ENCODE measurements at regions not wholly inside any gene's neighbourhood (a gene's known extent, or its start where the extent isn't known, plus 50 kb on each side); places are given as distances from the start of the nearest gene placed in this dataset.

DNA sequence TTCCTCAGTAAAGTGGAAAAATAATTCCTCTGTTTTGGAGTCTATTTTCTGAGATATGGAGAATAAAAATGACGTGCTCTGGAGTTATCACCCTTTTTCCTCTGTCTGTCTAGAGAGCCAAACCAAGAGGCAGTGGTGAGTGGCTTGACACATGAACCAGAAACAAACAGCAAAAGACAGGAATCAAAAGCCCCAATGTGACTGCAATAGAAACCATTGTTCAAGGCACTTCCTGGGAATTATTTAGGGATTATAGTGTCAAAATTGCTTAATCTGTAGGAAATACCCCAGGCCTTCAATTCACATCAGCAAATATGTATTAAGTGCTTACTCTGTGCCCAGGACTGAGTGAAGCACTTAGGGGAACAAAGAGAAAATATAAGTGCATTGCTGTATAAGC is 560.4 kb upstream of the JAG1 start:
- TF ChIP-seq, protein P1, sequence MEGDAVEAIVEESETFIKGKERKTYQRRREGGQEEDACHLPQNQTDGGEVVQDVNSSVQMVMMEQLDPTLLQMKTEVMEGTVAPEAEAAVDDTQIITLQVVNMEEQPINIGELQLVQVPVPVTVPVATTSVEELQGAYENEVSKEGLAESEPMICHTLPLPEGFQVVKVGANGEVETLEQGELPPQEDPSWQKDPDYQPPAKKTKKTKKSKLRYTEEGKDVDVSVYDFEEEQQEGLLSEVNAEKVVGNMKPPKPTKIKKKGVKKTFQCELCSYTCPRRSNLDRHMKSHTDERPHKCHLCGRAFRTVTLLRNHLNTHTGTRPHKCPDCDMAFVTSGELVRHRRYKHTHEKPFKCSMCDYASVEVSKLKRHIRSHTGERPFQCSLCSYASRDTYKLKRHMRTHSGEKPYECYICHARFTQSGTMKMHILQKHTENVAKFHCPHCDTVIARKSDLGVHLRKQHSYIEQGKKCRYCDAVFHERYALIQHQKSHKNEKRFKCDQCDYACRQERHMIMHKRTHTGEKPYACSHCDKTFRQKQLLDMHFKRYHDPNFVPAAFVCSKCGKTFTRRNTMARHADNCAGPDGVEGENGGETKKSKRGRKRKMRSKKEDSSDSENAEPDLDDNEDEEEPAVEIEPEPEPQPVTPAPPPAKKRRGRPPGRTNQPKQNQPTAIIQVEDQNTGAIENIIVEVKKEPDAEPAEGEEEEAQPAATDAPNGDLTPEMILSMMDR (conservative IDR thresholded peaks at IDR 0.05; ENCODE audit: low read depth, low read length) = no peak
- no peak overlapping the region for H3K4me3 ChIP-seq (ENCODE audit: low read length)
- peak; percentile 36 for DNase-seq (ENCODE audit: low read depth)

DNA sequence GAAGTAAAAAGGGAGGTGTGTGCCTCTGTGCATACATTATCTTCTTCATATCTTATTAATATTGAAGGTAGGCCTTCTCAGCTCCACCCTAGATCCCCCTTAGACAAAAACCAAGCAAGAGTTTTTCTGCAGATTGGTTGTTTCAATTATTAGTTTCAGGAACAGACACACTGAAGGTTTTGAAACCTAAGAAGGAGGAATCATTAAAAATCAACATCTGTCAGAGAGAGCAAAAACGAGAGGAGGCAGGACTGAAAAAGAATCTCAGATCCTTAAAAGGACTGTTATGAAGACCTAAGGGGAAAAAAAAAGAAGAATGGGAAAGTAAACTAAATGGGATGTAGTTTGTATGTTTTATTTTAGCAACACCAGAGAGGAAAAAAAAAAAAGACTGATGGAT is 560.8 kb upstream of the JAG1 start:
- TF ChIP-seq, protein P1 (conservative IDR thresholded peaks at IDR 0.05; ENCODE audit: low read depth, low read length) = no peak
- H3K4me3 ChIP-seq (ENCODE audit: low read length) = no peak overlapping the region
- DNase-seq (ENCODE audit: low read depth) = no peak

GRCh38 chr20:11235058-11235457 is 561.3 kb upstream of the JAG1 start:
- no peak overlapping the region for H3K4me3 ChIP-seq (ENCODE audit: low read length)
- DNase-seq (ENCODE audit: low read depth) = peak; percentile 78
- TF ChIP-seq, protein P1 (conservative IDR thresholded peaks at IDR 0.05; ENCODE audit: low read depth, low read length) = no peak

GRCh38 chr20:11242320-11242719 is 568.5 kb upstream of the JAG1 start:
- H3K4me3 ChIP-seq (ENCODE audit: low read length) = no peak overlapping the region
- no peak for DNase-seq (ENCODE audit: low read depth)
- TF ChIP-seq, protein P1 (conservative IDR thresholded peaks at IDR 0.05; ENCODE audit: low read depth, low read length) = no peak

DNA sequence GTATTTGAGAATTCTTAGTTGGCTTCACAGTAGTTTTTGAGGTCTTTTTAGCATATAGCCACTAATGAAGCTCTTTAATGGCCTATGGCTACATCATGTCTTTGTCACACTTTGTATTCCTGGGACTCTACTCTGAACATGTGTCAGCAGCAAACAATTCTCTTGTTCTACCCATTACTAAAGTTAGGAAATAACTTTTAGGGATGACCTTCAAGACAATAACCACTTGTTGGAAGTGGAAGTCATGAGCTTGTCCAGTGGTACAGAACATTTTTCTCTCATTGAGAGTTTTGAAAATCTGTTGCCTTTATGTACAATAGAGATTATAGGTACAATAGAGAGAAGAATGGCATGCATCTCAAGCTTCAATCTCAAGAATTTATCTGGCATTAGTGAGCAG is 571.6 kb upstream of the JAG1 start:
- TF ChIP-seq, protein P1 (conservative IDR thresholded peaks at IDR 0.05; ENCODE audit: low read depth, low read length) = no peak
- no peak overlapping the region for H3K4me3 ChIP-seq (ENCODE audit: low read length)

GRCh38 chr20:11246251-11246775 is 572.5 kb upstream of the JAG1 start:
- TF ChIP-seq, protein P1 (conservative IDR thresholded peaks at IDR 0.05; ENCODE audit: low read depth, low read length) = no peak
- no peak for DNase-seq (ENCODE audit: low read depth)
- H3K4me3 ChIP-seq (ENCODE audit: low read length) = no peak overlapping the region

More for the DNA sequence above, 571.6 kb upstream of the JAG1 start:
- no peak for DNase-seq (ENCODE audit: low read depth)
